K562 (cell line): ENCODE measurements at regions not wholly inside any gene's neighbourhood (a gene's known extent, or its start where the extent isn't known, plus 50 kb on each side); places are given as distances from the start of the nearest gene placed in this dataset.
"Not testable (repeated sequence)": the region's sequence is repeated elsewhere in the genome, so short reads cannot be mapped to it uniquely, and the experiment has no call there.

Source experiments
- ATAC-seq: fragments of 200-7000 bp; cut with Tn5 transposase; 3 replicates; pipeline ENCODE4 v1.9.1; 2020; ENCODE audit warnings: moderate library complexity
- BruUV-seq: library from RNA; stranded (reverse); fragments of 400-500 nt; replicated peaks from 2 replicates; lab custom pipeline; 2021; lab: Mats Ljungman, UMichigan
- CTCF ChIA-PET: fragments of 300-600 bp; formaldehyde crosslinking; extraction: SDS; loops from one replicate; lab custom pipeline; 2021; ENCODE audit warnings: low intra/inter-chr PET ratio; lab: Yijun Ruan, JAX
- POLR2A ChIA-PET: fragments of 300-600, 350-650 bp; sonication (Branson Sonifier 250); formaldehyde crosslinking; extraction: SDS; loops from one replicate; lab custom pipeline; 2021; ENCODE audit warnings: antibody characterized with exemption, inconsistent platforms; lab: Yijun Ruan, JAX
- DNase-seq, 4 experiments: peaks; one replicate each; pipeline versions ENCODE4 v3.0.0 to v3.0.0-alpha.2; 2011 to 2018; ENCODE audit warnings: low spot score in 3 of 4, mixed read lengths in 3 of 4; ENCODE audit errors: extremely low read depth in 1 of 4
- FAIRE-seq: peaks from 2 replicates; lab custom pipeline; 2011; peaks lifted over from hg19 to GRCh38; lab: Jason Lieb, UNC
- H2AFZ ChIP-seq: 2 replicates; pipeline ENCODE4 v1.6.0; 2011; ENCODE audit warnings: low read depth, low read length, control low read depth, inconsistent platforms
- H3K27ac ChIP-seq: fragments of 200-600 bp; 3 replicates; pipeline ENCODE4 v1.8.0; 2011; ENCODE audit warnings: low read depth, mild to moderate bottlenecking, control low read depth, inconsistent platforms, low read length, moderate library complexity, mixed read lengths; ENCODE audit errors: extremely low read depth
- H3K27me3 ChIP-seq, 2 experiments: fragments of 300-600 bp in 1 of 2; 2 replicates in 1 of 2; 3 replicates in 1 of 2; pipeline versions ENCODE4 v1.6.0 to v1.8.0; 2011; ENCODE audit warnings: inconsistent platforms in 2 of 2, low read length in 2 of 2, mild to moderate bottlenecking in 1 of 2, mixed read lengths in 1 of 2, moderate library complexity in 1 of 2; ENCODE audit not compliant: control insufficient read depth in 2 of 2, insufficient read depth in 2 of 2
- H3K36me3 ChIP-seq: fragments of 300-600 bp; 3 replicates; pipeline ENCODE4 v1.8.0; 2011; ENCODE audit warnings: mild to moderate bottlenecking, low read length, inconsistent platforms; ENCODE audit not compliant: control insufficient read depth, insufficient read depth
- H3K4me1 ChIP-seq, 2 experiments: fragments of 200-600 bp in 1 of 2; replicated peaks in 1 of 2; 2 replicates in 1 of 2; 3 replicates in 1 of 2; pipeline versions ENCODE4 v1.5.1 to v1.8.0; 2011; ENCODE audit warnings: inconsistent platforms in 2 of 2, low read length in 2 of 2, mild to moderate bottlenecking in 1 of 2, mixed read lengths in 1 of 2, moderate library complexity in 1 of 2; ENCODE audit not compliant: control insufficient read depth in 2 of 2, insufficient read depth in 2 of 2
- H3K4me2 ChIP-seq: 2 replicates; pipeline ENCODE4 v1.6.1; 2011; ENCODE audit warnings: low read length, control low read depth, inconsistent platforms, mixed read lengths; ENCODE audit not compliant: insufficient read depth
- H3K4me3 ChIP-seq: fragments of 200-600 bp; sonication (generic), shearing (Covaris generic); 2 replicates; pipeline ENCODE4 v1.5.1; 2016; ENCODE audit warnings: control low read depth, inconsistent platforms
- H3K79me2 ChIP-seq: fragments of 200-600 bp; 3 replicates; pipeline ENCODE4 v1.8.0; 2011; ENCODE audit warnings: low read length, inconsistent platforms; ENCODE audit not compliant: control insufficient read depth, insufficient read depth
- H3K9ac ChIP-seq, 2 experiments: 2 replicates each; pipeline versions ENCODE4 v1.6.0 to v1.6.1; 2011; ENCODE audit warnings: low read depth in 2 of 2, low read length in 2 of 2, control low read depth in 1 of 2, inconsistent platforms in 1 of 2, mild to moderate bottlenecking in 1 of 2, mixed read lengths in 1 of 2; ENCODE audit not compliant: insufficient read depth in 1 of 2
- H3K9me1 ChIP-seq: one replicate; pipeline ENCODE4 v1.6.0; 2011; ENCODE audit warnings: inconsistent platforms, mild to moderate bottlenecking, low read length, moderate library complexity; ENCODE audit not compliant: control insufficient read depth, insufficient read depth
- H3K9me3 ChIP-seq: replicated peaks from 2 replicates; pipeline ENCODE4 v1.5.1; 2011; ENCODE audit warnings: low read depth, low read length, inconsistent platforms; ENCODE audit not compliant: control insufficient read depth, insufficient read depth
- H4K20me1 ChIP-seq: replicated peaks from 2 replicates; pipeline ENCODE4 v1.6.1; 2011; ENCODE audit warnings: low read length, inconsistent platforms, mixed read lengths; ENCODE audit not compliant: control insufficient read depth, insufficient read depth
- BMI1 ChIP-seq: fragments of 150-350 bp; IDR thresholded peaks from 2 replicates; pipeline ENCODE4 v1.6.1; 2014; ENCODE audit warnings: low read length
- CXXC5 ChIP-seq: fragments of 250-450 bp; sonication (Bioruptor Pico); IDR thresholded peaks from 2 replicates; pipeline ENCODE4 v1.8.0; 2022; ENCODE audit warnings: inconsistent platforms, mild to moderate bottlenecking, moderate library complexity
- EHMT2 ChIP-seq: fragments of 450-650 bp; IDR thresholded peaks from 2 replicates; pipeline ENCODE4 v1.6.1; 2018; ENCODE audit warnings: antibody characterized with exemption
- ELK1 ChIP-seq: sonication (generic); formaldehyde crosslinking; IDR thresholded peaks from 2 replicates; pipeline ENCODE4 v1.8.1; 2022; ENCODE audit warnings: missing genetic modification reagents
- ESRRB ChIP-seq: fragments of 250-450 bp; sonication (Bioruptor Pico); IDR thresholded peaks from 2 replicates; pipeline ENCODE4 v1.5.0; 2020; ENCODE audit warnings: mild to moderate bottlenecking, moderate library complexity, borderline replicate concordance
- FOXO4 ChIP-seq: fragments of 450-650 bp; formaldehyde crosslinking; IDR thresholded peaks from 2 replicates; pipeline ENCODE4 v1.4.0; 2020; ENCODE audit warnings: mild to moderate bottlenecking, moderate library complexity
- MAFK ChIP-seq: IDR thresholded peaks from 2 replicates; pipeline ENCODE4 v1.6.1; 2011; ENCODE audit warnings: low read length, improper control_type of control experiment
- MNT ChIP-seq, 2 experiments: fragments of 450-650 bp; conservative IDR thresholded peaks; 2 replicates each; pipeline ENCODE4 v1.6.1; 2017; ENCODE audit warnings: mild to moderate bottlenecking in 2 of 2, moderate library complexity in 2 of 2
- NFE2 ChIP-seq: IDR thresholded peaks from 2 replicates; pipeline ENCODE4 v1.6.1; 2014; ENCODE audit warnings: antibody characterized with exemption, low read depth
- POLR2B ChIP-seq: fragments of 450-650 bp; IDR thresholded peaks from 2 replicates; pipeline ENCODE4 v1.6.1; 2018; ENCODE audit warnings: low read depth; ENCODE audit not compliant: partially characterized antibody
- SREBF1 ChIP-seq: fragments of 150-350 bp; IDR thresholded peaks from 2 replicates; pipeline ENCODE4 v1.6.1; 2014; ENCODE audit warnings: antibody characterized with exemption, low read depth, low read length, borderline replicate concordance
- XRCC4 ChIP-seq: IDR thresholded peaks from one replicate; pipeline ENCODE4 v1.6.1; 2011; ENCODE audit not compliant: insufficient read depth, insufficient read length; ENCODE audit errors: extremely low read depth
- ZFPM2 ChIP-seq: fragments of 250-450 bp; sonication (Bioruptor Pico); IDR thresholded peaks from 2 replicates; pipeline ENCODE4 v1.5.1; 2022; ENCODE audit warnings: mild to moderate bottlenecking
- ZNF174 ChIP-seq: fragments of 250-450 bp; sonication (Bioruptor Pico); IDR thresholded peaks from 2 replicates; pipeline ENCODE4 v1.4.0; 2020; ENCODE audit warnings: mild to moderate bottlenecking
- WGBS: fragments of 100-300 bp; shearing (Covaris generic); methylation state at CpG from one replicate; pipeline ENCODE4 v1.1.6; 2016; ENCODE audit warnings: low coverage, mixed read lengths; ENCODE audit not compliant: insufficient coverage; ENCODE audit errors: missing lambda C conversion rate; 5-methylcytosine and 5-hydroxymethylcytosine counted together
- in situ Hi-C: fragments of 300-500 bp; cut with MboI; formaldehyde crosslinking; loops from 4 replicates; pipeline ENCODE4 v1.15.0; 2018; ENCODE audit warnings: inconsistent platforms, mixed read lengths
- intact Hi-C: fragments of 100-400 bp; cut with micrococcal nuclease; formaldehyde crosslinking; loops from 2 replicates; pipeline ENCODE4 v1.14.2; 2022

- H3K36me3 ChIP-seq, intact Hi-C loops, H3K9me3 ChIP-seq, H3K9me1 ChIP-seq, H3K79me2 ChIP-seq, in situ Hi-C loops, H3K4me2 ChIP-seq, CTCF ChIA-PET, H3K9ac ChIP-seq, H3K27me3 ChIP-seq, H3K27ac ChIP-seq, BruUV-seq, DNase-seq, H3K4me3 ChIP-seq, POLR2A ChIA-PET, ATAC-seq, H4K20me1 ChIP-seq, H2AFZ ChIP-seq, H3K4me1 ChIP-seq, FAIRE-seq: not testable (repeated sequence)
- 0% methylated on average over 4 of the region's 6 CpGs for WGBS
These were observed 249.7 kb downstream of the TMEM121 start for GRCh38 chr14:105776112-105776511.

- H3K9me1 ChIP-seq = no peaks in the 10 kb centered on the region
- H3K27ac ChIP-seq = no peak overlapping the region
- POLR2A ChIA-PET = no interaction called here
- DNase-seq (no peak), FAIRE-seq (no peak), ATAC-seq (no peak)
- no peaks in the 10 kb centered on the region for H3K4me1 ChIP-seq
- WGBS = 0% methylated on average over 10 of the region's 13 CpGs
- H3K36me3 ChIP-seq = no peaks in the 10 kb centered on the region
- no peaks in the 10 kb centered on the region for H3K9me3 ChIP-seq
- CTCF ChIA-PET = no interaction called here
- no peak overlapping the region for H2AFZ ChIP-seq
- in situ Hi-C loops (no loop called here), intact Hi-C loops (no loop called here)
- no TSS peak for BruUV-seq
- H3K27me3 ChIP-seq = no peaks in the 10 kb centered on the region
- no peak overlapping the region for H3K4me3 ChIP-seq
- H4K20me1 ChIP-seq = no peaks in the 10 kb centered on the region
- no peaks in the 10 kb centered on the region for H3K79me2 ChIP-seq
- H3K9ac ChIP-seq = no peak overlapping the region
- H3K4me2 ChIP-seq = no peak overlapping the region
- no peak for TF ChIP-seq SREBF1
- no peak for TF ChIP-seq MNT (conservative IDR thresholded peaks at IDR 0.05)
- no peak for TF ChIP-seq POLR2B
- TF ChIP-seq MAFK = no peak
- TF ChIP-seq ZFPM2 (CRISPR knock-in tag) = no peak
- TF ChIP-seq FOXO4 (CRISPR knock-in tag) = no peak
- TF ChIP-seq NFE2 = no peak
- TF ChIP-seq XRCC4 = no peak
- TF ChIP-seq CXXC5 (CRISPR knock-in tag) = no peak
- no peak for TF ChIP-seq ESRRB
- no peak for TF ChIP-seq ZNF174 (CRISPR knock-in tag)
- TF ChIP-seq ELK1 (CRISPR knock-in tag) = no peak
- TF ChIP-seq BMI1 = no peak
- no peak for TF ChIP-seq EHMT2
These were observed 250.5 kb downstream of the TMEM121 start for GRCh38 chr14:105776924-105777323.
